GM12864 (cell line): ENCODE measurements at regions not wholly inside any gene's neighbourhood (a gene's known extent, or its start where the extent isn't known, plus 50 kb on each side); places are given as distances from the start of the nearest gene placed in this dataset.

Experiments used
- DNase-seq: peaks from one replicate; pipeline ENCODE4 v3.0.0-alpha.2; 2011; ENCODE audit warnings: low read depth
- H3K4me3 ChIP-seq: 2 replicates; pipeline ENCODE4 v1.5.1; 2011; ENCODE audit warnings: mild to moderate bottlenecking, low read depth, low read length, control low read depth
- CTCF ChIP-seq: IDR thresholded peaks from 2 replicates; pipeline ENCODE4 v1.5.1; 2011; ENCODE audit warnings: low read depth, mild to moderate bottlenecking, moderate library complexity, low read length, control low read depth, inconsistent platforms; ENCODE audit errors: missing control alignments

GRCh38 chr16:52650789-52651188 lies 103.8 kb upstream of the TOX3 start:
- H3K4me3 ChIP-seq: no peak overlapping the region
- DNase-seq: no peak
- TF ChIP-seq CTCF: no peak

GRCh38 chr16:52650318-52650717 lies 103.4 kb upstream of the TOX3 start:
- H3K4me3 ChIP-seq: no peak overlapping the region
- no peak for TF ChIP-seq CTCF
- DNase-seq: no peak

GRCh38 chr16:52649870-52650269 lies 102.9 kb upstream of the TOX3 start:
- DNase-seq: no peak
- TF ChIP-seq CTCF: no peak

GRCh38 chr16:52647588-52647987 lies 100.6 kb upstream of the TOX3 start:
- no peak for DNase-seq
- H3K4me3 ChIP-seq: no peak overlapping the region
- no peak for TF ChIP-seq CTCF

More at GRCh38 chr16:52649870-52650269, 102.9 kb upstream of the TOX3 start:
- H3K4me3 ChIP-seq: no peak overlapping the region

- H3K4me3 ChIP-seq: no peak overlapping the region
- TF ChIP-seq CTCF: no peak
- DNase-seq: no peak
Observed at GRCh38 chr16:52643006-52643405, 96.1 kb upstream of the TOX3 start.

- DNase-seq: no peak
- no peak overlapping the region for H3K4me3 ChIP-seq
- no peak for TF ChIP-seq CTCF
Observed at GRCh38 chr16:52634528-52634927, 87.6 kb upstream of the TOX3 start.

GRCh38 chr16:52634104-52634503 lies 87.2 kb upstream of the TOX3 start:
- DNase-seq: no peak
- no peak overlapping the region for H3K4me3 ChIP-seq
- no peak for TF ChIP-seq CTCF
